ENCODE measurements at regions not wholly inside any gene's neighbourhood (a gene's known extent, or its start where the extent isn't known, plus 50 kb on each side); places are given as distances from the start of the nearest gene placed in this dataset.

DNA sequence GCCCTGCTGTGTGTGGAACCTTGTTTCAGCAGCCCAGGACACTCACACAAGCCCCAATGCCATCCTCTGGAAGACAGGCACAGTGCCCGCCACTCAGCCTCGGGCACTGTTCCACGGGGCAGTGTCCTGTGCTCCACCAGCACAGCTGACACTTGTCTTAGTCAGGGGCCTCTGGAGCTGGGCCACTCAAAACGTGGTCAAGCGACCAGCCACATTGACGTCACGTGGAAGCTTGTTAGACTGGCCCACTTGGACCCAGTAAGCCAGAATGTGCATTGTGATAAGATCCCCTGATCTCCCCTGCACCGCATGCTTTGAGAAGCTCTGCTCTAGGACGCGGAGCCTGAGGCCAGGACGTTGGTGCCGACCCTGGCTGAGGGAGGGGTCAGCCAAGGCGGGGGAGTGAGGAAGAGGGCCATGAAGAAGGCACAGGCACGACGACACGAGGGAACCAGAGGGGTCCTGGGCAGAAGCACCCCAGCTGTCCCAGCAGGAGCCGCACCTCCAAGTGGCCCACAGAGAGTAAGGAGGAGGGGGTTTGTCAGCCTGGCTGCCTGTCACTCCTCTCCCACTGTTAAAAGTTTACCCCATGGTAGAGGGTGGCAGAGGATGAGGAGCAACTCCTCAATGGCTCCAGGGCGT is 64.6 kb downstream of the LINC01488 start:
- TF ChIP-seq CTCF (IDR thresholded peaks at IDR 0.05; ENCODE audit: low read depth, low read length, missing control alignments), result no peak
- DNase-seq (ENCODE audit: low read depth), result no peak

GRCh38 chr11:69546735-69547370 is 65.4 kb downstream of the LINC01488 start:
- no peak for TF ChIP-seq CTCF (IDR thresholded peaks at IDR 0.05; ENCODE audit: low read depth, low read length, missing control alignments)
- DNase-seq (ENCODE audit: low read depth), result peak; percentile 24
- no peak overlapping the region for H3K4me3 ChIP-seq (ENCODE audit: low read depth, low read length)

More for the DNA sequence above, 64.6 kb downstream of the LINC01488 start:
- H3K4me3 ChIP-seq (ENCODE audit: low read depth, low read length), result no peak overlapping the region

GRCh38 chr11:69550846-69551245 is 69.4 kb downstream of the LINC01488 start:
- no peak for TF ChIP-seq CTCF (IDR thresholded peaks at IDR 0.05; ENCODE audit: low read depth, low read length, missing control alignments)
- no peak for DNase-seq (ENCODE audit: low read depth)
- H3K4me3 ChIP-seq (ENCODE audit: low read depth, low read length), result no peak overlapping the region

GRCh38 chr11:69551963-69552362 is 70.5 kb downstream of the LINC01488 start:
- TF ChIP-seq CTCF (IDR thresholded peaks at IDR 0.05; ENCODE audit: low read depth, low read length, missing control alignments), result no peak
- no peak overlapping the region for H3K4me3 ChIP-seq (ENCODE audit: low read depth, low read length)
- DNase-seq (ENCODE audit: low read depth), result no peak

- H3K4me3 ChIP-seq (ENCODE audit: low read depth, low read length), result no peak overlapping the region
- no peak for TF ChIP-seq CTCF (IDR thresholded peaks at IDR 0.05; ENCODE audit: low read depth, low read length, missing control alignments)
- DNase-seq (ENCODE audit: low read depth), result no peak
These were observed 71.5 kb downstream of the LINC01488 start for GRCh38 chr11:69552951-69553350.

DNA sequence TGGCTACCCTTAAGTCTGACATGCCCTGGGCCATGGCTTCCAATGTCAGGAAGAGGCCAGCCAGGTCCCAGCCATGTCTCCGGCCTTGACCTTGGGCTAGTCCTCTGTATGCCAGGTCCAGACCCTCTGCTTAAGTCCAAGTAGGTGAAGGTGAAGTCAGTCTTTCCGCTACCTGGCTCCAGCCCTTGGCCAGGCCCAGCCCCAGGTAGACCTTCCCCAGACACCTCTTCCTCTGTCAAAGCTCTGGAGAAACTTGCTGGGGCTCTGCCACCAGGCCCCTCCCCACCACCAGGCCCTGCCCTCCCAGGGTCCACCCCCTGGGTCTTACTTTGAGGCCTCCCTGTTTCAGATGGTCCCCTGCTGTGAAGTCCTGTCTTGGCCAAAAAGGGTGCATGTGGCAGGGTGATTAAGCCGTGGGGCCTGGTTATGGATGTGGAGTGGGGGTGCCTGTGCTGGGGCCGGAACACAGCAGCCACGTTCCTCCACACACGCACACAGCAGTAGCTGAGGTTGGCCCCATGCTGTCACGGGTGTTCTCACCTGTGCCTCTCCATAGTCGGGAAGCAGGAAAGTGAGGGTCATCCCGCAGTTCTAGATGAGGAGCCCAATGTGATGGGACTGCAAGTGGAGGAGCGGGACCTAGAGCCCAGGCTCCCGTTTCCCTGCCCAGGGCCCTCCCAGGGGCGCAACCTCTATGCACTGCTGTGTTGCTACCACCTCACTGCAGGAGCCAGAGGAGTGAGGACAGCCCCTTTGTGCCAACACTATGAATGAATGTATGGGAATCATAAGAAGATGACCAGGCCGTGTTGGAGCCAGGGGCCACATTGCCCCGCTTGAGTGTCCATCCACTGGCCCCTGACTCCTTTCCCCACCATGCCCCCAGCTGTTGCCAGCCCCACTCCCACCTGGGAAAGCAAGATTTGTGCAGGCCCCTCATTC is 72.2 kb downstream of the LINC01488 start:
- no peak overlapping the region for H3K4me3 ChIP-seq (ENCODE audit: low read depth, low read length)
- DNase-seq (ENCODE audit: low read depth), result no peak
- TF ChIP-seq CTCF (IDR thresholded peaks at IDR 0.05; ENCODE audit: low read depth, low read length, missing control alignments), result no peak

Measured in GM12864 (cell line).